HK-2 (cell line): ENCODE measurements at regions not wholly inside any gene's neighbourhood (a gene's known extent, or its start where the extent isn't known, plus 50 kb on each side); places are given as distances from the start of the nearest gene placed in this dataset.

Experiments used
- DNase-seq: peaks from one replicate; pipeline ENCODE4 v3.0.0-alpha.2; 2018; ENCODE audit not compliant: unreplicated experiment

DNA sequence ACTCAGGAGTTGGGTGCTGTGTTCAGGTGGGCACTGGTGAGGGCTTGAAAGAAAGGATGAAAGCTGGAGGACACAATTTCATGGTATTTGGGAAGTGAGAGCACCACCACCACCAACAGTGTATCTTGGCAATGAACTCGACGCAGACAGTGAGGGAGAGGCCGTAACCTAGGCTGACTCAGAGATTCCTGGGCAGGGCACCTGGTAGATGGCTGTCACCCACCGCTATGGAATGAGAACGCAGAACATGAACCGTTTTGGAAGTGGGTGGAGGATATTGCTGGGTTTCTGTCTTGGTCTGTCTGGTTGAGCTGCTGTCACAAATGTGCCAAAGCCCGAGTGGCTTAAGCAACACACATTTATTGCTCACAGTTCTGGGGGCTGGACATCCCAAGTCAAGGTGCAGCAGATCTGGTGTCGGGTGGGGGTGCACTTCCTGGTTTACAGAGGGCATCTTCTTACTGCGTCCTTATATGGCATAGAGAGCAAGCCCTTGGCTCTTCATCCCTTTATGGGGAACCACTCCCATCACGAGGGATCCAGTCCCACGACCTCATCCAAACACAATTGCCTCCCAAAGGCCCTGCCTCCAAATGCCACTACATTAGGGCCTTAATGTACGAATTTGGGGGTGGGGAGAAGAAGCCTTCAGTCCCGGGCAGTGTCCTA lies 246.3 kb downstream of the SIPA1L2 start:
- no peak for DNase-seq

DNA sequence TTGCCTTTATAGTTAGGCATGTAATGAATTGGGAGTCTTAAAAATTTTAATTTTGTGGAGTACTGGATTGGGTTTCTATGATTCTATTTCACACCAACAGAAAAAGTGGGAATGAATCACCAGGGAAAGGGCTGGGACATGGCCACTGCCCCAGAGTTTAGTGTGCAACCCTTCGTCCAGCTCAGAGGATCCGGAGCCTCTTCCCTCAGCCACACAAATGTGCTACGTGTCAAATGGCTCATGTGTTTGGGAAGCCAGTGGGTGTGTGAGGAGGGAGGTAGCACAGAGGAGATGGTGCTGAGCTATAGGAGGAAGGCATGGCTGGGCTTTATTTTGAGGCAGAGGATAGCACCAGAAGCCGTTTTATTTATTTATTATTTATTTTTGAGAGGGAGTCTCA lies 247.3 kb downstream of the SIPA1L2 start:
- no peak for DNase-seq

GRCh38 chr1:232381394-232382100 lies 248.4 kb downstream of the SIPA1L2 start:
- DNase-seq, result no peak

- DNase-seq, result no peak
Measured at GRCh38 chr1:232380596-232380995, 249.3 kb downstream of the SIPA1L2 start.

DNA sequence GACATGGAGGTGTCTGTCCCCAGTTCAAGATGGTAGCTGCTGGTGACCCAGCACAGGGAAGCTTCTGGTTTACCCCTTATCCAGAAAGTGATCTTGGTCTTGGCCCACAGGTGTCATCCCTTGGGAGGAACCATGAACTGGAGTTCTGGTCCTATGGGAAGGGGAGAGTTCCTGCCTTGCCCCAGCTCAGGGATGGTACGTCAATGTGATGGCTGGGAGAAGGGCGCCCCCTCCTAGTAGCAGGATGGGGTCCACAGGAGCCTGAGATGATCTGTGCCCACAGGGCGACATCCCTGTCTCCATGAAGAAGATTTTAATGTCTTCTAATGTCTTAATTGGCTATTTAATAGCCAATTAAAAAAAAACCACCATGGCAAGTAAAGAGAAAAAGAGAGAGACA lies 249.8 kb downstream of the SIPA1L2 start:
- DNase-seq, result no peak

GRCh38 chr1:232379063-232379434 lies 250.9 kb downstream of the SIPA1L2 start:
- DNase-seq, result no peak

DNA sequence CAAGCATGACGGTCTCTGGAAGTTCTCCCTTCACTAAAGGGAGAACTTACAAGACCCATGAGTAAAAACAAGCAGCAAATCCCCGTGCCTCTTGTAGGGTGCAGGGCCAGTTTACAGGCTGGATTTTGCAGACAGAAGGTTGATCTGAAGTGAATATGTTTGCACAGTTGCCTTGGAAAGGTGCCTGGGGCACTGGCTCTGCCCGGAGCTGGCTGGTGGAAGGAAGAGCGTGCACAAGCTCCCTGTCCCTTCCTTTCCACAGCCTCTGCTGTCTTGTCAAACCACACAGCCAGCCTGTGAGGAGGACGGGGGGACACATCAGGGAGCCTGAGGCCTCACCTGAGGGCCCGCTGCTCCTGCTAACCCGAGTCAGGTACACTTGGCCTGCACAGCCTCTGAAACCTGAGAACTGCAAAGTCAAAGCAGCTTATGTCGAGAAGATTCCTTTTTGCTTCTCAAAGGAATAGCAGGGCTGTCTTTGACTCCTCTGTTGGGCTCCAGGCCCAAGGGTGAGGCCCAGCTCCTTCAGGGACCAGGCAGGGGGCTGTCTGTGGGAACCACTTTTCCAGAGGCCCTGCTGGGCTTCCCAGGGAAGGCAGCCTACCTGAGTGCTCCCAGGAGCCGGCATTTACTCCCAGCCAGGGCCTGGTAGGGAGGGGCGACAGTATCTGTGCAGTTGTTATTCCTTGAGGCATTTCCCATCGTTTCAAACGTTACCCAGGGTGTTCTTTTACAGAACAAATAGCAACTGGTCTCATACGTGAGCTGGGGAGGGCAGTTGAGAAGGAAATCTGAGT lies 251.5 kb downstream of the SIPA1L2 start:
- no peak for DNase-seq

GRCh38 chr1:232377494-232377770 lies 252.5 kb downstream of the SIPA1L2 start:
- DNase-seq, result no peak

- DNase-seq, result no peak
Measured at GRCh38 chr1:232376632-232377493, 253.1 kb downstream of the SIPA1L2 start.

DNA sequence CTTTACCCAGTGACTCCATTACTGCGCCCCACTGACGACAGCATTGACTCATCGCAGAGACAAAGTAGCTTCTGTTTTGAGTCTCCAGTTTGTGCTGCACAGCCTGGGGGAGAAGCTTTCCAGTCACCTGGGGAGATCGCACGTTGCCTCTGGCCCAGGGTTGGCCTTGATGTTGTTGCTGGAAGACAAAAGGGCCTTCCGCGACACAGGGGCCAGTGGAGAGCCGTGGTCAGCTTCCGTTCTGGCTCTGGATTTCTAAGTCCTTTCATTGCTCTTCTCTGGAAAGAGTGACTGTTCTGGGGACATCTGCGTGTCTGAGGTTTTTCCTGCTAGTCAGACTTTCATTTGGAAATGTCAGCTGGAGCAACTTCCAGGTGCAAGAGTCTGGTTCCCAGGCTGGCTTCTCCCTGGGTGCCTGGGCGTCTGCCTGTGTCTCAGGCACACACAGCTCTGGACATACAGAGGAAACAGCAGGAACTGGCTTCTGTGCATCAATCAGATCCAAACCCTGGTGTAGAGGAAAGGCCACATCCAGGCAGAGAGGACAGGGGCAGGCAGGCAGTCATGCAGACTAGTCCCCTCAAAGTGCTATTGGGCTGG lies 257.0 kb downstream of the SIPA1L2 start:
- DNase-seq, result no peak

DNA sequence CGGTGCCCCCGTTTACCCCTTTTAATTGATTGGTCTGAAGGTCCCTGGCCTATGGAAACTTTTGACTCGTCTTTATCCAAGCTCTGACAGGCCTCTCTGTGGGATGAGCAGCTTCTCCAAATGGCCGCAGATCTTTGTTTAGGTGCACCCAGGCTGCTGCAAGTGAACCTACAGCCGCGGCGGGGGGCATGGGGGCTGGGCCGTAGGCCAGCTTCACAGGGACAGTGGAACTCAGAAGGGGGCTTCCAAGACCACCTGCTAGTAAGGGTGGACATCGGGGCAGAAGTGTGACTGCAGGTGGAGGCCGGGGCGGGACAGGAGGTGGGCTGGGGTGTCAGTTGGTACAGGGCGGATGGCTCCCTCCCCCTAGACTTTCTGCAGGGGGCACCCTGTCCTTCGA lies 257.5 kb downstream of the SIPA1L2 start:
- no peak for DNase-seq

GRCh38 chr1:232369451-232370296 lies 260.3 kb downstream of the SIPA1L2 start:
- DNase-seq, result no peak

- no peak for DNase-seq
Measured at GRCh38 chr1:232368821-232369321, 261.1 kb downstream of the SIPA1L2 start.

DNA sequence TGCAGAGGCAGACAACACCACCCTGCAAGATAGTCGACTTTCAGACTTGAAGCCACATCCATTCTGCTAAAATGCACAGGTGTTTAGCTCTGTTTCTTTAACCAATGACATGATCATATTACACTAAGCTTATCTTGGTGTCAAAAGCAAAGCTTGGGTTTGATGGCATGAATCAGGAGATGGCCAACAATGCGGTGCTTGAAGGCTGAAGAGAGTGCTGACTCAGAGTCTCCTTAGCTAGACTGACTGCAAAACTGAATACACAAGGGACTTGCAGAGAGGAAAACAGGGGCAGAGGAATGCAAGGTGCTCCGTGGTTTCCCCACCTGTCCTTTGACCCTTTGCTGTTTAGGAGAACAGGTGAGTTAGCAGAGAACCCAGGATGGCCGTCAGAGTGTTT lies 262.6 kb downstream of the SIPA1L2 start:
- DNase-seq, result no peak

- no peak for DNase-seq
Measured at GRCh38 chr1:232364654-232365382, 265.1 kb downstream of the SIPA1L2 start.

DNA sequence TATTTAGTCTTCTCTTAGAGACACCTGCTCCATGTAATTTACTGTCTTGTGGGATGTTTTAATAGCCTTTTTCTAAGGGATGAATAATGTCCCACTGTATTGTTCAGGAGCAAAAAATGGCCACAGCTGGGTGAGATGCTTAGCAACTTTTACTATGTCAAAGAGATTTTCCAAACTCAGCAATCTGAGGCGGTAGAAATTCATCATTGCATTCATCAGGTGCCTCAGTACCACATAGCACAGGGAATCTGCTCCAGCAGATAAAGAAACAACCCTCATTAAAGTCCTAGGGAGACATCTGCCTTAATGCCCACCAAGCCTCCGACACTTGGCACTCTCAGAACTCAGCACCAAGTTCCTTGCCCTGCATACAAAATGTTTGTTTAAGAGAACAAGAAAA lies 266.9 kb downstream of the SIPA1L2 start:
- DNase-seq, result no peak

GRCh38 chr1:232357416-232357815 lies 272.5 kb downstream of the SIPA1L2 start:
- no peak for DNase-seq

DNA sequence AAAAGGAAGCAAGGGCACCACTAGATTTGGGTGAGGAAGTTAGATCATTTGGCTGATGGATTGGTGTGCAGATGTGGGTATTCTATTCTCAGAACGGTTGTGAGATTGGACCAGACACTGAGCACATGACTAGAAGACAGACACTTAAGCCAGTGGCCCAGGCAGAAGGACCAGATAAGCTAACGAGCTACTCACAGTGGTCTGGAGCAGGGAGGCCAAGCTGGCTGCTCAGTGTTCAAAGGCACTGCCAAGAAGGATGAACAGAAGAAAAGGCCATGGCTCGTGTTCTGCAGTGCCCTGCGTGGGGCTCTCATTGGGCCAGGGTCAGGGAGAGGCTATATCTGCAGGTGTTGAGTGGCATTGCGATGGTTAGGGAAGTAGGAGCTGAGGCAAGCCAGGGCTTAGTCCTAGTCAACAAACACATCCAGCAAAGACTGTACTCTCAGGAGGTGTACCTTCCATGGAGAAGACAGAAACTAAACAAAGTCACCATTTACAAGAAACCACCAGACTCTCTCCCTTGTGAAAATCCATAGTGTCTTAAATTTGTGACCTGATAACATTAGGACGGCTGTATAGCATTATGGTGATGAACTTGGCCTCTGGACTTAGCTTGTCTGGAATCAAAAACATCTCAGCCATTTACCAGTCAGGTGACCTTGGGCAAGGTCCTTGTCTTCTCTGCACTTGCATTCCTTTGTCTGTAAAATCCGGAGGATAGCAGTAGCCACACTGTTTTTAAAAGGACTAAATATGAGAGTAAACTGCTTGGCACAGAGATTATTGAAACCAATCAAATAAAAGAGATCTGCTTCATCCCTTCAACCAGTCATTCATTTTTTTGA lies 274.5 kb downstream of the SIPA1L2 start:
- DNase-seq, result no peak

DNA sequence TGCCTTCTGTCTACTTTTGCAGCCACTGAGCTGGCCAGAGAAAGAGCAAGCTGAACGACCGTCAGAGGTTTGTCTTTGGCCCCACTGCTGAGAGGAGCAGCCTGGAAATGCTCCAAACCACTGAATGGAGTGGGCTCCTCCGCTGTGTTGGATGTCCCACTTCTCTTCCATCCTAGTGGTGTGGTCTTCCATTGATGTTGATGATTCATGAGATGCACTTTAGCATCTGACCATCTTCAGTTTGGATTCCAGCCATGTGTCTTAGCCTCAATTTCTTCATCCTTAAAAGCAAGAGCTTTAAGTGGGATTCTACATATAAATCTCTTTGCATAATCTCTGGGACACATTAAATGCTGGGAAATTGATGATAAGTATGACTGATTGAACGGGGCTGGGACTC lies 276.9 kb downstream of the SIPA1L2 start:
- DNase-seq, result no peak
